ENCODE measurements at regions not wholly inside any gene's neighbourhood (a gene's known extent, or its start where the extent isn't known, plus 50 kb on each side); places are given as distances from the start of the nearest gene placed in this dataset.

DNA sequence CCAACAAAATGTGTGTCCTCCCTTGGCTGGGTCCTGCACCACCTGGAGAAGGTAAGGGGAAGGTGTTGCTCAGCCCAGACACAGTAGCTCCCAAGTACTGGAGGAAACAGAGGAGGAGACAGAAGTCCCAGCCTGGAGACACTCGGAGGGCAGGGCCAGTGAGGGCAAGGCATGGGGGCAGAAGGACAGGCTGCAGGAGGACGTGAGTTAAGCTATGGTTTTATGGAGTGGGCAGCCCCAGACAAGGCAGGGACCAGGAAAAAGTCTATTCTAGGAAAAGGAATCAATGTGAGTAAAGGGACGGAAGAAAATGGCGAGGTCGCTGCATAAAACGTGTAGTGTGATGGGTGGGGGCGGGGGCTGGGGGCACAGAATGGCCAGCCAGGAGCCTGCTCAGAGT, 210.1 kb upstream of the DIO3 start:
- no peak for ATAC-seq (ENCODE audit: low FRiP score)
- no peak overlapping the region for H3K27ac ChIP-seq (ENCODE audit: low read depth in 1 of 2, low read length in 2 of 2)
- intact Hi-C loops (cut with DNase I) = no loop called here
- H3K9me3 ChIP-seq (ENCODE audit: control insufficient read depth, low read length) = peaks cover 4% of the 10 kb centered on the region
- H3K4me1 ChIP-seq (ENCODE audit: control insufficient read depth in 1 of 2, insufficient read depth in 2 of 2, low read length in 2 of 2) = no peaks in the 10 kb centered on the region
- WGBS, 2 donors = 56 to 61% methylated on average over 7 of the region's 7 CpGs
- no peaks in the 10 kb centered on the region for H3K27me3 ChIP-seq (ENCODE audit: control insufficient read depth in 1 of 2, insufficient read depth in 2 of 2, low read length in 1 of 2)
- H3K4me3 ChIP-seq (ENCODE audit: low read length in 2 of 2) = no peak overlapping the region
- H3K36me3 ChIP-seq (ENCODE audit: control insufficient read depth in 1 of 2, insufficient read depth in 2 of 2, low read length in 1 of 2) = no peaks in the 10 kb centered on the region
- DNase-seq = no peak

- no peak for ATAC-seq (ENCODE audit: low FRiP score)
- 83 to 85% methylated on average over 5 of the region's 5 CpGs for WGBS, 2 donors
- no peak overlapping the region for H3K4me3 ChIP-seq (ENCODE audit: low read length in 2 of 2)
- H3K27ac ChIP-seq (ENCODE audit: low read depth in 1 of 2, low read length in 2 of 2) = no peak overlapping the region
- H3K36me3 ChIP-seq (ENCODE audit: control insufficient read depth in 1 of 2, insufficient read depth in 2 of 2, low read length in 1 of 2) = no peaks in the 10 kb centered on the region
- intact Hi-C loops (cut with DNase I) = no loop called here
- no peaks in the 10 kb centered on the region for H3K27me3 ChIP-seq (ENCODE audit: control insufficient read depth in 1 of 2, insufficient read depth in 2 of 2, low read length in 1 of 2)
- no peaks in the 10 kb centered on the region for H3K4me1 ChIP-seq (ENCODE audit: control insufficient read depth in 1 of 2, insufficient read depth in 2 of 2, low read length in 2 of 2)
- no peak for DNase-seq
- peaks cover 4% of the 10 kb centered on the region for H3K9me3 ChIP-seq (ENCODE audit: control insufficient read depth, low read length)
Observed at GRCh38 chr14:101351769-101352168, 209.5 kb upstream of the DIO3 start.

DNA sequence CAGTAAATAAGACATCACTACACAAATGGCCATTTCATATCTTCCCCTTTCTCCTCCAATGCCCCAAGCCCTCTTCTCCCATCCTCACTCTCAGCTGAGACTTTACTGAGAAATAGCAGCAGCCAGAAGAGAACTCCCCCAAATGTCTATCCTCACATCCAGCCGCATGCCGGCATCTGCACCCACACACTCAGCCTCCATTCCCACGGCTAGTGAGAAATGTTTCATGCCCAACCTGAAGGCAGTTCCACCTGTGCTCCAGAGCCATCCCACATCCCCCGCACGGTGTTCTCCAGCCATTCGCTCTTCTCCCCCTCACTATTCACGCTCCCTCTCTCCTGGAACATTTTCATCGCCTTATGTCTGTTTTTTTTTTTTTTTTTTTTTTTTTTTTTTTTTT, 208.7 kb upstream of the DIO3 start:
- Histone ChIP-seq H3K9me3 (ENCODE audit: control insufficient read depth, low read length) (peaks cover 6% of the 10 kb centered on the region), H3K36me3 (ENCODE audit: control insufficient read depth in 1 of 2, insufficient read depth in 2 of 2, low read length in 1 of 2) (no peaks in the 10 kb centered on the region), H3K4me1 (ENCODE audit: control insufficient read depth in 1 of 2, insufficient read depth in 2 of 2, low read length in 2 of 2) (no peaks in the 10 kb centered on the region), H3K27ac (ENCODE audit: low read depth in 1 of 2, low read length in 2 of 2) (no peak overlapping the region), H3K27me3 (ENCODE audit: control insufficient read depth in 1 of 2, insufficient read depth in 2 of 2, low read length in 1 of 2) (no peaks in the 10 kb centered on the region), H3K4me3 (ENCODE audit: low read length in 2 of 2) (no peak overlapping the region)
- DNase-seq = no peak
- no peak for ATAC-seq (ENCODE audit: low FRiP score)
- intact Hi-C loops (cut with DNase I) = no loop called here
- WGBS, 2 donors = 91 to 93% methylated on average over 8 of the region's 8 CpGs

DNA sequence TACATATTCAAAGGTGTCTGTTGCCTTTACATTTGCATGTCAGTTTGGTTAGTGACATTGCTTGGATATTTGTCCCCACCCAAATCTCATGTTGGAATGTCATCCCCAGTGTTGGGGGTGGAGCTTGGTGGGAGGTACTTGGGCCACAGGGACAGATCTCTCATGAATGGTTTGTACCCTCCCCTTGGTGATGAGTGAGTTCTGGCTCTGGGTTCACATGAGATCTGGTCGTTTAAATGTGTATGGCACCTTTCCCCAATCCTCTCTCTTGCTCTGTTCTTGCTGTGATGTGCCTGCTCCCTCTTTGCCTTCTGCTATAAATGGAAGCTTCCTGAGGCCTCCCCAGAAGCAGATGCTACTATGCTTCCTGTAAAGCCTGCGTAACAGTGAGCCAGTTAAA, 207.9 kb upstream of the DIO3 start:
- WGBS, 2 donors = 77 to 81% methylated on average over 2 of the region's 2 CpGs
- DNase-seq (no peak), ATAC-seq (ENCODE audit: low FRiP score) (no peak)
- Histone ChIP-seq H3K36me3 (ENCODE audit: control insufficient read depth in 1 of 2, insufficient read depth in 2 of 2, low read length in 1 of 2) (no peaks in the 10 kb centered on the region), H3K4me1 (ENCODE audit: control insufficient read depth in 1 of 2, insufficient read depth in 2 of 2, low read length in 2 of 2) (no peaks in the 10 kb centered on the region), H3K27ac (ENCODE audit: low read depth in 1 of 2, low read length in 2 of 2) (no peak overlapping the region), H3K9me3 (ENCODE audit: control insufficient read depth, low read length) (peaks cover 8% of the 10 kb centered on the region), H3K27me3 (ENCODE audit: control insufficient read depth in 1 of 2, insufficient read depth in 2 of 2, low read length in 1 of 2) (no peaks in the 10 kb centered on the region), H3K4me3 (ENCODE audit: low read length in 2 of 2) (no peak overlapping the region)
- intact Hi-C loops (cut with DNase I) = no loop called here

- H3K4me1 ChIP-seq (ENCODE audit: control insufficient read depth in 1 of 2, insufficient read depth in 2 of 2, low read length in 2 of 2) = no peaks in the 10 kb centered on the region
- ATAC-seq (ENCODE audit: low FRiP score) (no peak), DNase-seq (peak; percentile 21 to 40)
- no peaks in the 10 kb centered on the region for H3K27me3 ChIP-seq (ENCODE audit: control insufficient read depth in 1 of 2, insufficient read depth in 2 of 2, low read length in 1 of 2)
- 77 to 82% methylated on average over 2 of the region's 2 CpGs for WGBS, 2 donors
- H3K9me3 ChIP-seq (ENCODE audit: control insufficient read depth, low read length) = peaks cover 7% of the 10 kb centered on the region
- no peak overlapping the region for H3K4me3 ChIP-seq (ENCODE audit: low read length in 2 of 2)
- H3K36me3 ChIP-seq (ENCODE audit: control insufficient read depth in 1 of 2, insufficient read depth in 2 of 2, low read length in 1 of 2) = no peaks in the 10 kb centered on the region
- no peak overlapping the region for H3K27ac ChIP-seq (ENCODE audit: low read depth in 1 of 2, low read length in 2 of 2)
- intact Hi-C loops (cut with DNase I) = no loop called here
Observed at GRCh38 chr14:101354726-101355125, 206.6 kb upstream of the DIO3 start.

DNA sequence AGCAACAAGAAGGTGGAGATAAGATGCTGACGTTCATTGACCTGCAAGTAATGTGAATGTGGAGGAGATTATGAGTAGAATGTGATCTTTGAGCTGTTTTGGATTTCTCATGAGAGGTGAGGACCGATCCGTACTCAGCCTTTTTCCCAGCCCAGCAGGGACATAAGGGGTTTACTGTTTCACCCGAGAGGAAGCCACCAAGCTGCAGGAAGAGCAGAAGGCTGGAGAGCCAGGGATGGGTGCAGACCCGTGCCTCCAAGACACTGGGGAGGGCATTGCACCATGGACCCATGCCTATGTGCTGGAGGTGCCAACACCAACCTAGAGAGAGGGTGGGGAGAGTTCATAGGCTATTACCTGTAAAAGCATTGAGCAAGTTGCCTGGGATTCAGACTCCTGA, 206.0 kb upstream of the DIO3 start:
- no peaks in the 10 kb centered on the region for H3K36me3 ChIP-seq (ENCODE audit: control insufficient read depth in 1 of 2, insufficient read depth in 2 of 2, low read length in 1 of 2)
- peaks cover 7% of the 10 kb centered on the region for H3K9me3 ChIP-seq (ENCODE audit: control insufficient read depth, low read length)
- no peaks in the 10 kb centered on the region for H3K27me3 ChIP-seq (ENCODE audit: control insufficient read depth in 1 of 2, insufficient read depth in 2 of 2, low read length in 1 of 2)
- 78 to 80% methylated on average over 5 of the region's 5 CpGs for WGBS, 2 donors
- no peak overlapping the region for H3K27ac ChIP-seq (ENCODE audit: low read depth in 1 of 2, low read length in 2 of 2)
- intact Hi-C loops (cut with DNase I) = no loop called here
- ATAC-seq (ENCODE audit: low FRiP score) = no peak
- no peaks in the 10 kb centered on the region for H3K4me1 ChIP-seq (ENCODE audit: control insufficient read depth in 1 of 2, insufficient read depth in 2 of 2, low read length in 2 of 2)
- peak; percentile 21 to 45 for DNase-seq
- no peak overlapping the region for H3K4me3 ChIP-seq (ENCODE audit: low read length in 2 of 2)

DNA sequence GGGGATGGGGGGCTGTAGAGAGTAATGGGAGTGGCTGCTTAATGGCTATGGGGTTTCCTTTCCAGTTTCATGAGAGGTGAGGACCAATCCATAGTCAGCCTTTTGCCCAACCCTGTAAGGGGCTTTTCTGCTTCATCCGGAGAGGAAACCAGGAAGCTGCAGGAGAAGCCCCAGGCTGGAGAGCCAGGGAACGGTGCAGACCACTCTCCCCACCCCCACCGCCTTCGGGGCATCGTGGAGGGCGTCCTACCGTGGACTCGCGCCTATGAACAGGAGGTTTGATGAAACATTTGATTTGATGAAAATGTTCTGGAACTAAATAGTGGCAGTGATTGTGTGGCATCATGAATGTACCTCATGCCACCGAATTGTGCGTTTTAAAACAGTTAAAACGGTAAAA, 204.3 kb upstream of the DIO3 start:
- no peak overlapping the region for H3K4me3 ChIP-seq (ENCODE audit: low read length in 2 of 2)
- no peak for ATAC-seq (ENCODE audit: low FRiP score)
- WGBS, 2 donors = 87 to 89% methylated on average over 12 of the region's 12 CpGs
- DNase-seq = no peak
- intact Hi-C loops (cut with DNase I) = no loop called here
- H3K36me3 ChIP-seq (ENCODE audit: control insufficient read depth in 1 of 2, insufficient read depth in 2 of 2, low read length in 1 of 2) = no peaks in the 10 kb centered on the region
- no peaks in the 10 kb centered on the region for H3K4me1 ChIP-seq (ENCODE audit: control insufficient read depth in 1 of 2, insufficient read depth in 2 of 2, low read length in 2 of 2)
- no peak overlapping the region for H3K27ac ChIP-seq (ENCODE audit: low read depth in 1 of 2, low read length in 2 of 2)
- H3K27me3 ChIP-seq (ENCODE audit: control insufficient read depth in 1 of 2, insufficient read depth in 2 of 2, low read length in 1 of 2) = no peaks in the 10 kb centered on the region
- H3K9me3 ChIP-seq (ENCODE audit: control insufficient read depth, low read length) = peaks cover 7% of the 10 kb centered on the region

DNA sequence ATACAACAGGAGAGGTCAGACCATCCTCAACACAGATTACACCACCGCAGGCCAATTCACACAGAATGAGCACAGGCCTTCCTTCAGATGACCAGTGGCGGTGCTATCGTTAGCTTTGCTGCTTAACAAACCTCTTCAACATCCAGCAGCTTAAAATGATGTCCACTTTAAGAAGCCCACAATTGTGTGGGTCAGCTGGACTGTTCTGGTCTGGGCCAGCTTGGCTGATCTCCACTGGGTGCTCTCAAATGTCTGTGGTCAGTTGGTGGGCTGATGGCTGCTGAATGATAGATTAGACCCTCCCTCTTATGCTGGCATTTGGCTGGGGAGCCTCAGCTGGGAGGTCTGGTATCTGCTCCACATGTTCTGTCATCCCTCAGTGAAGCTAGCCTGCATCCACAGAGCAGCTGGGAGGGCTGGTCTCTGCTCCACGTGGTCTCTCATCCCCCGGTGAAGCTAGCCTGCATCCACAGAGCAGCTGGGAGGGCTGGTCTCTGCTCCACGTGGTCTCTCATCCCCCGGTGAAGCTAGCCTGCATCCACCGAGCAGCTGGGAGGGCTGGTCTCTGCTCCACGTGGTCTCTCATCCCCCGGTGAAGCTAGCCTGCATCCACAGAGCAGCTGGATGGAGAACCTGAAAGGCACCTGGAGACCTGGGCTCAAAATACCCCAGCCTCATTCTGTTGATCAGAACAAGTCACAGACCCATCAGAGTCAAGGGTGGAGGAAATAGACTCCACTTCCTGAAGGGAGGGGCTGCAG, 203.6 kb upstream of the DIO3 start:
- H3K9me3 ChIP-seq (ENCODE audit: control insufficient read depth, low read length) = peaks cover 7% of the 10 kb centered on the region
- no peaks in the 10 kb centered on the region for H3K4me1 ChIP-seq (ENCODE audit: control insufficient read depth in 1 of 2, insufficient read depth in 2 of 2, low read length in 2 of 2)
- no peak overlapping the region for H3K4me3 ChIP-seq (ENCODE audit: low read length in 2 of 2)
- WGBS, 2 donors = 89% methylated on average over 10 of the region's 10 CpGs
- ATAC-seq (ENCODE audit: low FRiP score) (no peak), DNase-seq (peak in 1 of 2 donors; percentile 19)
- no peak overlapping the region for H3K27ac ChIP-seq (ENCODE audit: low read depth in 1 of 2, low read length in 2 of 2)
- no peaks in the 10 kb centered on the region for H3K27me3 ChIP-seq (ENCODE audit: control insufficient read depth in 1 of 2, insufficient read depth in 2 of 2, low read length in 1 of 2)
- no peaks in the 10 kb centered on the region for H3K36me3 ChIP-seq (ENCODE audit: control insufficient read depth in 1 of 2, insufficient read depth in 2 of 2, low read length in 1 of 2)
- intact Hi-C loops (cut with DNase I) = no loop called here

GRCh38 chr14:101358320-101359125, 202.8 kb upstream of the DIO3 start:
- Histone ChIP-seq H3K4me3 (ENCODE audit: low read length in 2 of 2) (no peak overlapping the region), H3K27ac (ENCODE audit: low read depth in 1 of 2, low read length in 2 of 2) (no peak overlapping the region), H3K27me3 (ENCODE audit: control insufficient read depth in 1 of 2, insufficient read depth in 2 of 2, low read length in 1 of 2) (no peaks in the 10 kb centered on the region), H3K36me3 (ENCODE audit: control insufficient read depth in 1 of 2, insufficient read depth in 2 of 2, low read length in 1 of 2) (no peaks in the 10 kb centered on the region), H3K9me3 (ENCODE audit: control insufficient read depth, low read length) (peaks cover 7% of the 10 kb centered on the region), H3K4me1 (ENCODE audit: control insufficient read depth in 1 of 2, insufficient read depth in 2 of 2, low read length in 2 of 2) (no peaks in the 10 kb centered on the region)
- 89 to 91% methylated on average over 15 of the region's 15 CpGs for WGBS, 2 donors
- no peak for ATAC-seq (ENCODE audit: low FRiP score)
- intact Hi-C loops (cut with DNase I) = no loop called here
- peak; percentile 24 to 43 for DNase-seq
